Superior temporal gyrus (tissue), 1 donor: ENCODE measurements at regions not wholly inside any gene's neighbourhood (a gene's known extent, or its start where the extent isn't known, plus 50 kb on each side); places are given as distances from the start of the nearest gene placed in this dataset.
"Not testable (repeated sequence)": the region's sequence is repeated elsewhere in the genome, so short reads cannot be mapped to it uniquely, and the experiment has no call there.

Experiments used
- DNase-seq: peaks from one replicate; pipeline ENCODE4 v3.0.0-alpha.2; 2016; ENCODE audit errors: extremely low spot score

DNA sequence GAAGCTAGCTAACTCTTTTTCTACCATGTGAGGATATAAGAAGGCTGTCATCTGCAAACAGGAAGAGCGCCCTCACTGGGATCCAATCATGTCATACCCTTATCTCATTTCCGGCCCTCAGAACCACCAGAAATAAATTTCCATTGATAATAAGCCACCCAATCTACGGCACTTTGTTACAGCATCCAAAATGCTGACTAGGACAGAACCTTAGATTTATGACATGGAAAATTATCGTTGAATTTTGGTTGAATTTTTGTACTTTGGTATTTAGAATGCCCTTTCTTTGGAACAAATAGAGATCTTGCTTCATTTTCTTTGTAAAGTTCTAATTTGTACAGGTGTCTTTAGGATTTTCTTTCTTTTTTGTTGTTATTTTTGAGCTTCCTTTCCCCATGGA lies 53.3 kb upstream of the CYLC2 start:
- no peak for DNase-seq

DNA sequence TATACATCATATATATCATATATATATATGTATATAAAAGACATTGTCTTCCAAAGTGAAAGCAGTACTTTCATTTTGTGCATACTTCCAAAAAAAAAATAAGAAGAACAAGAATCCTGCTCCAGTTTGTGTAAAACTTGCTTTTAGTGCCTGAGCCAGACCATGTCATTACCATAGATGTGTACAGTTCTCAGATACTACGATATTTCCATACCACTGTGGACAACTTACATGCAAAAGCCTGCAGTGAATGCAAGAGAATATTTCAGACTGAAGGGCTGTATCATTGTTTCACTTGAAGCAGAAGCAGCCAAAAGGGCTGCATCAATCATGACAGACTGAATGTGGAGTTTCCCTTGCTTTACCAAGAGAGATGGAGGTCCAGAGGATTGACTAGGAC lies 72.6 kb upstream of the CYLC2 start:
- DNase-seq: no peak

DNA sequence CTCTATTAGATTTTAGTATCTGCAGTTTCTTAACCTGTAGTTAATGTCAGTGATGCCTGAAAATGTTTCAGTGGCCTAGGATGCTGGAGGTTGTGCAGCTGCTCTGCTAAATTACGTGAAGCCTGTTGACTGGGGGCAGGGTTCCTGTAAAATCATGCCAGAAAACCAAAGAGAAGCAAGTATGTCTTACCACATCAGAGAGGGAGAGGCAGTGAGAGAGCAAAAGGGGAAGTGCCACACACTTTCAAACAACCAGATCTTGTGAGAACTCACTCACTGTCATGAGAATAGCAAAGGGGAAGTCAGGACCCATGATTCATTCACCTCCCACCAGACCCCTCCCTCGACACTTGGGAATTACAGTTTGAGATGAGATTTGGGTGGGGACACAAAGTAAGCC lies 83.9 kb upstream of the CYLC2 start:
- no peak for DNase-seq

DNA sequence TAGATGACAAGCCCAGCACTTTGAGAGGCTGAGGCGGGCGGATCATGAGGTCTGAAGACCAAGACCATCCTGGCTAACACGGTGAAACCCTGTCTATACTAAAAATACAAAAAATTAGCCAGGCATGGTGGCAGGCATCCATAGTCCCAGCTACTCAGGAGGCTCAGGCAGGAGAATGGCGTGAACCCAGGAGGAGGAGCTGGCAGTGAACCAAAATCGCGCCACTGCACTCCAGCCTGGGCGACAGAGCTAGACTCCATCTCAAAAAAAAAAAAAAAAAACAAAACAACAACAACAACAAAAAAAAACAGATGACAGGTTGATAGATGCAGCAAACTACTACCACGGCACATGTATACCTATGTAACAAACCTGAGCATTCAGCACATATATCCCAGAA lies 89.3 kb upstream of the CYLC2 start:
- not testable (repeated sequence) for DNase-seq

DNA sequence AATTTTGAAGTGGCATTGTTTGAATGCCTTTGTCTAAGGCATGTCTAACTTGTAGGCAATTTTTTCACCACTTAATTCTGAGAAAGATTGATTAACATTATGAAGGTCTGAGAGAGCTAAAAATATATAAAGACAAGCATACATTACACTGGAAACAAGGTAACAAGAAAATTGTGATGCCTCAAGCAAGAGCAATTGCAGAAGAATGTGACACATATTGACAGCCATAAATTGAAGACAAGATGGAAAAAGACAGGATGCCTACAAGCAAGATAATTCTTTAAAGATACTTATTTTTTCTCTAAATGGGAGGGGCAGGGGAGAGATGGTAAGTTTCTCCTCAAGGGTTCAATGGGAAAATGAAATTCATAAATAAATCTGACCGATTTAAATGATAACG lies 103.1 kb upstream of the CYLC2 start:
- no peak for DNase-seq

DNA sequence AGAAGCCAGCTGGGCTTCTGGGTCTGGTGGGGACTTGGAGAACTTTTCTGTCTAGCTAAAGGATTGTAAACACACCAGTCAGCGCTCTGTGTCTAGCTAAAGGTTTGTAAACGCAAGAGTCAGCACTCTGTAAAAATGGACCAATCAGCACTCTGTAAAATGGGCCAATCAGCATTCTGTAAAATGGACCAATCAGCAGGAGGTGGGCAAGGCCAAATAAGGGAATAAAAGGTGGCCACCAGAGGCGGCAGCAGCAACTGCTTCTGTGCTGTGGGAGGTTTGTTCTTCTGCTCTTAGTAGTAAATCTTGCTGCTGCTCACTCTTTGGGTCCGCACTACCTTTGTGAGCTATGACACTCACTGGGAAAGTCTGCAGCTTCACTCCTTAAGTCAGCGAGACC lies 106.4 kb upstream of the CYLC2 start:
- not testable (repeated sequence) for DNase-seq

DNA sequence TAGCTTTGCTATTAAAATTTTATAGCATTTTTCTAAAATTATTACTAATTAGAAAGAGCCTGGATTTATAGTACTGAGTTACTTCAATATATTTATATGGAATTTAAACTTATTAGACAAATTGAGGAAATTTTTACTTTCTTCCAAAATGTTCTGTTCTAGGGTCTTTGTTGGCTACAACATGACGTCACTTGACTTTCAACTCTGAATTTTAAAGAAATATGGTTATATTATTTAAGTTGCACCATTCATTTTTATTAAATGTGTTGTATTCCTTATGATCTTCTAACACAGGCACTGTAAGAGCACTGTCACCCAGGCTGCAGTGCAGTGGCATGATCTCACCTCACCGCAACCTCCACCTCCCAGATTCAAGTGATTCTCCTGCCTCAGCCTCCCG lies 119.4 kb upstream of the CYLC2 start:
- DNase-seq: no peak

DNA sequence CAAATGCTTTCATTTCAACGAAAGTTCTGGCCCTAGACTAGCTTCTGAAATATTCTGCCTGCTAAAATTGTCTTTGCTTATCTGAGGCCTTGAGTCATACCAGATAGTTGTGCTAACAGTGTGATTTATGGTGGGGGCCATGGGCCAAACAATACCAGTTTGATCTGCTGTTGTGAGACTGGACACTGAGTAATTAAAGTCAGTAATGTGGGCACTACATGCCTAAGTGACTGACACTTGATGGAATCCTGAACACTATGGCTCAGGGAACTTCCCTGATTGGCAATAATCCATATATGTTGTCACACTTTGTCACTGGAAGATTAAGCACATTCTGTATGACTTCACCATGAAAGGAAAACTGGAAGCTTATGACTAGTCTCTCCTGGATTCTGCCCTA lies 127.6 kb upstream of the CYLC2 start:
- DNase-seq: no peak

DNA sequence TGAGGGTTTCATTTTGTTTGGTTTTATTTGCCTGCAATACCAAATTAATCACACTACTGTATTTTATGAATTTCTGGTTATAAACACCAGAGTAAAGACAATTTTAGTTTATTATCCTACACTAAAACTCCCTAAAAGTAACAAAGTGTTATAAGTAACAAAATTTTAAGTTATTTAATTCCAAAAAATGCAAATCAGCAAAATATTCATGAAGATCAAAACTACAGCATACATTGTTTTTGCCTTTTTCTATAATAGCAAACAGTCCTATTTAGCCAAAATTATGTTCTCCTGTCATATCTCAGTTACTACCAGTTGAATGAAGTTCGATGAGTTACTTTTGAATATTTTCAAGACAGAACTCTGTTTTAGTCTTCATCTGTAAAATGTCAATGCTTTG lies 132.7 kb upstream of the CYLC2 start:
- DNase-seq: no peak

DNA sequence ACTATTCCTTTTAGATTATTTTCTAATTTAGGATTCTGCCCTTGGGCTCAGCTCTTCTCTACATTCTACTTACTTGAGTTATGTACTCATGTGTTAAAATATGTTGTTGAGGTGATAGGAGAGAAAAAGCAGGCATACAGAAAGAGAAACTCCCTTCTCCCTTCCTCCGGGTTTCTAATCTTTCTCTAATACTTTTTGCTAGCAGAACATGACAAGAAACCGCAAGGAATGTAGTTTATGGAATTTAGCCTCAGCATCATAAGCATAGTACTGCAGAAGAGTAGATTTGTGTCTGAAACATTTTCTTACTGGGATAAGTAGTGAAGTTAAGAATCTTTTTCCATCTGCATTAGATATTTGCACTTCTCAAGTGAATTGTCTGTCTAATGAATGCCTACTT lies 139.5 kb upstream of the CYLC2 start:
- no peak for DNase-seq

DNA sequence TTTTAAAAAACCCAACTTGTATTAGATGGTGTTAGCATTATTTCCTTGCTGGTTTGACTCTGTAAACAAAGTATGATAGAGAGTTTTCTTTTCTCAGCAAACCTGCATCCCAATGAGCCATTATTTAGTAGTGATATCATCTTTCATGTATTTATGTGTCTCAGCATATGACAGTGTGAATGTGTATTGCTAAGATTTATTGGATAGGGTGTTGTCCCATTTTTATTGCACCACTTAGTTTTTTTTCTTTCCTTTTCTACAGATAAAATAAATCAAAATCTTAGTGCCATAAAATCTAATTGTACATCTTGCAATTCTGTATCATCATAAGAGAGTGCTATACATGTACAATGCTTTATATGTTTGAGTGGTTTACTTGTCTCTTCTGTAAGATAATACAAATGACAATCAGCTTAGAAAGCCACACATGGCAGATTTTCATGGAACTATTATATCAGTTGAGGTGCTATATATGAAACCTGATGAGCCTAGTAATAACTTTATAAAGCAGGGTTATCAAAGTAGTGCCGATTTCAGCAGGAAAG lies 149.2 kb upstream of the CYLC2 start:
- DNase-seq: no peak

DNA sequence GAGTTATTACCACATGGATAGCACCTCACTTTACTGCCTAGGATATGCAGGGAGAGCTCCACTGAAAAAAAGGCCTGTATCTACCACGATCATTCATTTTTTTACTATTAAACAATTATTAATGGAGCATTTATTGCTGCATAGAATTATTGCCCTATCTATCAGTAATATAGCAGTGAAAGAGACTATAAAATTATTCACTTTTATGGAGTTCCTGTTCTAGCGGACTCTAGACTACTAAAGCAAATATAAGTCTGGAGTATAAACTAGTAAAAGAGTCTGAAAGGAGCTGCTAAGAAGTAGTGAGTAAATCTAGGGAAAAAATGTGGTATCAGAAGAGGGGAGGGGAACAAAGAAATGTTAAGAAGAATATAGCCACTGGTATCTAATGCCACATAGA lies 150.4 kb upstream of the CYLC2 start:
- DNase-seq: no peak

DNA sequence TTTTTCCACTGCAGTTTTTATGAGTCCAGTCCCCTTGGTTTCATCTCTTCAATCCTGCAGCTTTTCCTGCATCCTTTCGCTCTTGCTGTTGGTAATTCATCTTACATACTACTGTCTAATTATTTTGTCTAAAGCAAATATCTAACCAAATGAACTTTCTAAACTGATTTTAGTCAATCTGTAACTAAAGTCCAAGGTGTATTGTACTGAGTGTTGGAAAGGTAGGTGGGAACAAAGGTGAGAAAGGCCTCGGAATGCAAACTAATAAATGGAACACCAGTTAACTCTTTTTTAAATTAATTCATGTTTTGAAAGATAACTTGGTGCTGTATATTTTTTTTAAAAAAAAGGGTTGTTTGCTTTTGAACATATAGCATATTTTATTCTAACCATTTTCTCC lies 152.7 kb upstream of the CYLC2 start:
- DNase-seq: no peak

DNA sequence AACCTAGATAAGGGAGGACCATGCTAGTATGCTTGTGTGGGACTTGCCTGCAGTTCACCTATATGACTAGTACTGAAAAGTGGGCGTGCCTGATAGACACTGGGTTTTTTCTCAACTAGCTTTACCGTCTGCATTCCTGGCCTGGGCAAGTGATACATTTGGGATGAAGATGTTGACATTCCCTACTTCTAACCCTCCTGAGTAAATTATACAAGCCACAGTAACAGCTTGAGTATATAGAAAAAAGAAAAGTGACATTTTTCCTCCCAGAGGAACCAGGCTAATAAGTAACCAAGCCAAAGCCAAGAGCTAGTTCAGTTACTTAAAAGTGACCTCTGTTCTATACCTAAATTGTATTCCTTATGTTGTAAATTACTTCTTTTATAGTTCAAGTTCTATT lies 153.8 kb upstream of the CYLC2 start:
- no peak for DNase-seq

DNA sequence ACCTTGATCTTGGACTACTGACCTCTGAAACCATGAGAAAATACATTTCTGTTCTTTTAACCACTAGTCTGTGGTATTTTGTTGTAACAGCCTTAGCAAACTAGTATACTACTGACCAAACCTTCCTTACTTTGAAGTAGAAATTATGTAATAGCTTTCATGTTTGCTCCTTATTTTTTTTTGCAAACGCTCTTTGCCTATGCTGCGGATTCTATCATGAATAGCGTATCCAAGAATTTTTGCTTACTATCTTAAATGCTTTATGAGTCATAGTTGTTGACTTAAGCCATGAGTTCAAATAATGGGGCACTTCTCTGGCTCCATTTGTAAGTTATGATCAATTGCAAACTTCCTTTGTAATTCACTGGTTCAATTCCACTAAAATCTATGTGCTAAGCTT lies 154.8 kb upstream of the CYLC2 start:
- DNase-seq: no peak

DNA sequence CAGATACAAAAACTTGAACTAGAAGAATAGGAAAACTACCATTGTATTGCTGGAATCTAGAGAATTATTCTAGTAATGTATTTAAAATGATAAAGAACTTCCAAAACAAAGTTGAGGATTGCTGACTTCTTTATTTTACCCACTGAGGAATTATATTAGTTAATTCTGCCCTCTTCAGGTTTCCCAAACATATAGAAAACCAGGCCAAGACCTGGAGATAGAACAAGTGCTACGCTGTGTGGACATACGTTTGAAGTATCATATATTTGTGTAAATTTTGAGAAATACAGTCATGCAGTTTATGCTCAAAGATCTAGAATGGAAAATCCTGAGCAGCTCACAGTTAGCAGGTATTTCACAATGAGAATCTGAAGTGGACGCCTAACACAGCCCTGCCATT lies 162.3 kb upstream of the CYLC2 start:
- DNase-seq: no peak

DNA sequence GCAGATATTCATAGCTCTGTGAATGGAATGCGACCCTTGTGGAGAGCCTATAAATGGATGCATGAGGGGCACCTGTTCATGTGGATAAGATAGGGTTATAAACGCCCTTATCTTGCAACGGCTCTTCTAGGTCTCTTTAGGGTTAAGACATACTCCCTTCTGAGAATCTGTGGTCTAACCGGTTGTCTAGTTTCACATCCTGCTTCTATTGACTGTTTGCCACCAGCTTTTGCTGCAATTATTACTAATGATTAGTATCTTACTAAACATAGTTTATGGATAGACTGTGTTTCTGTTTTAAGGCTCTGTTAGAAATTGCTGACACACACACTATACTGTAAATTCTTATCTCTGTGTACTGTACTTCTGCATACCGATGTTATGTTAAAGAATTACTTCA lies 198.9 kb upstream of the CYLC2 start:
- DNase-seq: no peak

DNA sequence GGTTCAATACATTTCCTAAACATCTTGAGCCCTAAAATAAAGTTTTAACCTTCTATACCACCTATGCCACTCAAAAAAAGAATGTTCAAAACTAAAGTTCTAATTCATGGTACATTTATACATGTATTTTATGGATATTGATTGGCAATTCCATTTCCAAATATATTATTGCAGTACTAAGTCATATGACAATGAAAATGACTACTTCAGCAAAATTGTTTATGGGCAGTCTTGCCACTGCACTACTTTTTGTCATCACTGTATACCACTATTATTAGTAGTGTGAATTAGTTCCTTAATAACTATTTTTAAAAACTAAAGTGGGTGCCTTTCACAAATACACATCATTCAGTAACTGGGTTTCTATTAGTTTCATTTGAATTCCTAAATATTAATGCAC lies 199.6 kb upstream of the CYLC2 start:
- no peak for DNase-seq

DNA sequence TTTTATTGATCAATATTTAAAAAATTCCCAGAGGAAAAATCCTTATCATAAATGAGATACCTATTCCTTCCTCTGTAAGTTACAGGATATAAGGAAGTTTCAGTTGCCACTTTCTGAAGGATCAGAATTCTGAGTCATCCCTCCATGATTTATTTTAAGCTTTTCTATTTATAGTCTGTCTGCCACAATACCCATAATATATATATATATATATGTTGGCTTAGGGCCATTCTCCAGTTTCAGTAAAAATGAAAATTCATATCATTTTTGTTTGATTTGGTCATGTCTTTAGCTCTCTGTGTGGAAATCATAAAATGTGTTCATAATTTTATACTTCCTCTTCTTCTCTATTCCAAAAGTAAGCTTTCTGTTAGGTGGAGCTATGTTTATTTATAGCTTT lies 215.8 kb upstream of the CYLC2 start:
- no peak for DNase-seq

DNA sequence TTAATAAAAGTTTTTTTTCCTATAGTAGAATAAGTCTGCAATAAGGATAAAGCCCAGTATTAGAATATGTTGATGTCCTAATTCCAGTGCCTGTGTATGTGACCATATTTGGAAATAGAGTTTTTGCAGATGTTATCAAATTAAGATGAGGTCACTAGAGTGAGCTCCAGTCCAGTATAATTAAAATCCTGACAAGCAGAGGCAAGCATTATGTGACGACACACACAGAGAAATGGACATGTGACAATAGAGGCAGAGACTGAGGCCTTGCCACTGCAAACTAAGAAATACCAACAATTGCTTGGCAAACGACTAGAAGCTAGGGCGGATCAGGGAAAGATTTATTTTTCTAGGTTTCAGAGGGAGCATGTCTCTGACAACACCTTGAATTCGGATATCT lies 216.4 kb upstream of the CYLC2 start:
- no peak for DNase-seq

DNA sequence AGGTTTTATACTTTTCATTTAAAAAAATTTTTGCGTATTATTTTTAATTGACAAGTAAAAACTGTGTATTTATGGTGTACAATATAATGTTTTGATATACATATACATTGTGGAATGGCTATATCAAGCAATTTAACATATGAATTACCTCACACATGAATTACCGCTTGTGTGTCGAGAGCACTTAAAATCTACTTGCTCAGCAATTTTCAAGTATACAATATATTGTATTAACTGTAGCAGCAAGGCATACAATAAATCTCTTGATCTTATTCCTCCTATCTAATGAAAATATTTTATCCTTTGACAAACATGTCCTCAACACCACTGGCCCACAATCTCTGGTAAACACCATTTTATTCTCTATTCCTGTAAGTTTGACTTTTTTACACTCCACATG lies 224.4 kb upstream of the CYLC2 start:
- DNase-seq: no peak

DNA sequence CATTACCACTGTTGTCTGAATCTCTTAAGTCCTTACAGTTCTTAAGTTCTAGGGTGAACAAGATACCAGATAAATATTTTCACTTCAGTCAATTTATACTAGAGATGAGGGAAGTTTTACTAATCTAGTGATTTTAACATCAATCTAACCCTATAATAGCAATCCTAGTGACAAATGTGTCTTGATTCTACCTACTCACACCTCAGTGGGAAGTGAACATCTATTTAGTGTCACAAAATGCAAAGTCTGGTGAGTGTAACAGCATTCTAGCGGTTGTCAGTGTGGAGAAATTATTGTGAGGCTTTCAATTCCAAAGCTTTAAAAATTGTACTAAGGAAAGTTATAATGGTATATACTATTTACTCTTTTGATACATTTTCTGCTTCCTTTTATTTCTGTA lies 225.8 kb upstream of the CYLC2 start:
- no peak for DNase-seq

DNA sequence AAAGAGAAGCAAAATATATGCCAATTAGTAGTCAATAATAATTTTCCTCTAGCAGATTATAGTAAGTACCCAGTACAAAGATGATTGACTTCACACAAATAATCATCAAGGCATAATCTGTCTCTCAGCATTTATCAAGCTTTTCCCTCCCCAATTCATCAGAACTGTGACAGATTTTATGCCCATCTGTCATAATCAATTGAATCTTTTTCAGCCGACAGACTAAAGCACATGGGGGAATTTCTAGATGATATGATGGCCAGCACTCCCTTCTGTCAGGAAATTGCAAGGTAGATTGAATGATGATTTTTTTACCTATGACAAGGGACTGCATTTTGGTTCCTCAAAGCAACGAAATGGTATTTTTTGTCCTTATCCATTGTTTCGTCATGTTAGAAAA lies 227.1 kb upstream of the CYLC2 start:
- no peak for DNase-seq

DNA sequence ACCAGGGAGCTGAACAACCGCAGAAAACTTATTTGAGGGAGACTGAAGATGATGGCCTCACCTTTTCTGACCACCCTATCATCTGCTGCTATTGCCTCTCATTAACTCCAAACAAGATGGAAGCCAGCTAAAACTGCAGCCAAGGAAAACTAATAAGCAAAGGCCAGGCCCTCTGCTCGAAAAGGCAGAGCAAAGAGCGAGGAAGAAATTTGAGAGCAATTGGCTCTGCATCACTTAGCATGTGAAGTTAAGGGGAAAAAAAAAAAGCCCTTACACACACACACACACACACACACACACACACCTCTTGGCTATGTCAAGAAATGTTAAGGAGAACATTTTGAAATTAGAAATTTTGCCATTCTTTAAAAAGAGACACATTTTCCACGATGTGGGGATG lies 228.1 kb upstream of the CYLC2 start:
- DNase-seq: no peak

DNA sequence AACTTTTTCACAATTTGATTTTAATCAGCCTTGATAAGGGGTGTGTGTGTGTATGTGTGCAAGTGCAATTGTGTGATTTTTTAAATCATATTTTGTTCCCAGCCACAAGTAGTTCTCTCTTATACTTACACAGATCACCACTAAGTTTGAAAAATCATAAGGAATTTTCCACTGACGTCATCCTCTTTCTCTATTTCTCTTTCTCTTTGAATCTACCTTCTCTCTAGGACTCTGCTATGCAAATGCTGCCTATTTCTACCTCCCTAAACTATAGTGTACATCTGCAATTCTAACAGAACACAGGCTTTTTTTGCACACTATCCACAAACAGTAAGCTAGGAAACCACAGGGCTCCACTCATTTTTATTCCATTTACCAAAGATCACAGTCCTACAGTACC lies 254.6 kb upstream of the CYLC2 start:
- DNase-seq: no peak
